ENCODE measurements at regions not wholly inside any gene's neighbourhood (a gene's known extent, or its start where the extent isn't known, plus 50 kb on each side); places are given as distances from the start of the nearest gene placed in this dataset.

GRCh38 chr2:48016225-48017019 is 110.1 kb upstream of the FBXO11 start:
- Histone ChIP-seq H3K4me3 (no peak overlapping the region), H3K27ac (no peak overlapping the region), H3K9me3 (peaks cover 0 to 9% (median 0%) of the 10 kb centered on the region in 11 donors), H3K4me1 (no peaks in the 10 kb centered on the region), H3K36me3 (no peaks in the 10 kb centered on the region), H3K27me3 (peaks cover 0 to 10% (median 0%) of the 10 kb centered on the region in 7 donors)
- no peak for DNase-seq
- 69 to 76% methylated on average over 7 of the region's 7 CpGs for WGBS, 2 donors
- intact Hi-C loops (cut with DNase I): no loop called here
- TF ChIP-seq CTCF (IDR thresholded peaks at IDR 0.05): peak in 3 of 9 donors; percentile 6 to 8 (median 7)
- no peak for ATAC-seq

GRCh38 chr2:48017136-48017535 is 110.8 kb upstream of the FBXO11 start:
- Histone ChIP-seq H3K27ac (no peak overlapping the region), H3K4me3 (no peak overlapping the region), H3K36me3 (no peaks in the 10 kb centered on the region), H3K27me3 (peaks cover 0 to 12% (median under 1%) of the 10 kb centered on the region in 7 donors), H3K9me3 (peaks cover 0 to 9% (median 0%) of the 10 kb centered on the region in 11 donors), H3K4me1 (no peaks in the 10 kb centered on the region)
- no peak for ATAC-seq
- intact Hi-C loops (cut with DNase I): no loop called here
- WGBS, 2 donors: 89 to 90% methylated on average over 7 of the region's 7 CpGs
- DNase-seq: no peak
- no peak for TF ChIP-seq CTCF (IDR thresholded peaks at IDR 0.05)

GRCh38 chr2:48018480-48018879 is 112.2 kb upstream of the FBXO11 start:
- ATAC-seq (no peak), DNase-seq (no peak)
- Histone ChIP-seq H3K27me3 (peaks cover 0 to 19% (median 7%) of the 10 kb centered on the region in 7 donors), H3K4me3 (no peak overlapping the region), H3K4me1 (no peaks in the 10 kb centered on the region), H3K36me3 (no peaks in the 10 kb centered on the region), H3K27ac (no peak overlapping the region), H3K9me3 (peaks cover 0 to 9% (median 0%) of the 10 kb centered on the region in 11 donors)
- intact Hi-C loops (cut with DNase I): loop anchor here in 1 of 10 donors (2.0 kb wide), 1 partner anchor 30 kb away; no protein-coding TSS in a partner anchor
- no peak for TF ChIP-seq CTCF (IDR thresholded peaks at IDR 0.05)

GRCh38 chr2:48026865-48027264 is 120.6 kb upstream of the FBXO11 start:
- peaks cover 0 to 11% (median 9%) of the 10 kb centered on the region in 7 donors for H3K27me3 ChIP-seq
- intact Hi-C loops (cut with DNase I): no loop called here
- no peaks in the 10 kb centered on the region for H3K9me3 ChIP-seq
- WGBS, 2 donors: 37 to 47% methylated on average over 1 of the region's 1 CpG
- H3K36me3 ChIP-seq: no peaks in the 10 kb centered on the region
- H3K27ac ChIP-seq: no peak overlapping the region
- no peak for TF ChIP-seq CTCF (IDR thresholded peaks at IDR 0.05)
- no peak overlapping the region for H3K4me3 ChIP-seq
- DNase-seq: no peak
- ATAC-seq: no peak
- H3K4me1 ChIP-seq: no peaks in the 10 kb centered on the region

Data from heart right ventricle (tissue), 16 donors.